NCI-H1048 (cell line): ENCODE measurements at regions not wholly inside any gene's neighbourhood (a gene's known extent, or its start where the extent isn't known, plus 50 kb on each side); places are given as distances from the start of the nearest gene placed in this dataset.
A peak's percentile ranks its signal among the peaks of the same experiment; 100 is the strongest.

Experiments used
- DNase-seq: peaks from one replicate; lab custom pipeline; 2025; lab: John Stamatoyannopoulos, UW

GRCh38 chr6:56378507-56378906 lies 131.1 kb upstream of the COL21A1 start:
- no peak for DNase-seq

GRCh38 chr6:56377295-56377694 lies 129.9 kb upstream of the COL21A1 start:
- no peak for DNase-seq

GRCh38 chr6:56375806-56376205 lies 128.4 kb upstream of the COL21A1 start:
- DNase-seq: no peak

- DNase-seq: no peak
Observed at GRCh38 chr6:56374841-56375369, 127.5 kb upstream of the COL21A1 start.

DNA sequence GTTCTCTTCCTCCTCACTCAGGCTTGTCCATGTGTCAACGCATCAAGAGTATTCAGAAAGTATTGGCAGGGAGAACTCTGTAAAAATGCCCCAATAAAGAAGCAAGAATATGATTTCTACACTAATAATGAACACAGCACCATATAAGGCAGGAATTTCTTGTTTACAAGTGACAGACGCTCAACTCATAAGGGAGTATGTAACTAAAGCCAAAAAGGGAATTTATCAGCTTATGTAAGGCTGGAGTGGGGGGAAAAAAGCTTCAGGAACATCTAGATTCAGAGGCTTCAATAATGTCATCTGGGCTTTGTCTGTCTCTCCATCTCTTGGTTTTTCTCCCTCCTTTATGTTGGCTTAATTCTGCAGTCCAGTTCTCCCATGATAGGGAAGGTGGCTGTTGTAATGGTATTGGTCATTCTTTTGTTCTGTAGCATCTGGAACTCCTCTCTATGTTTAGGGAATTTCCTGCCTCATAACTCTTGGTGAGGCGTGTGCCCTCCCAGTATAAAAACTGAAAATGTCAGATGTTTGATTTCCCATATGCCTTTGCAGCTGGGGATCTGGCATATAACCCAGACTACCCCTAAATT lies 125.1 kb upstream of the COL21A1 start:
- DNase-seq: no peak

DNA sequence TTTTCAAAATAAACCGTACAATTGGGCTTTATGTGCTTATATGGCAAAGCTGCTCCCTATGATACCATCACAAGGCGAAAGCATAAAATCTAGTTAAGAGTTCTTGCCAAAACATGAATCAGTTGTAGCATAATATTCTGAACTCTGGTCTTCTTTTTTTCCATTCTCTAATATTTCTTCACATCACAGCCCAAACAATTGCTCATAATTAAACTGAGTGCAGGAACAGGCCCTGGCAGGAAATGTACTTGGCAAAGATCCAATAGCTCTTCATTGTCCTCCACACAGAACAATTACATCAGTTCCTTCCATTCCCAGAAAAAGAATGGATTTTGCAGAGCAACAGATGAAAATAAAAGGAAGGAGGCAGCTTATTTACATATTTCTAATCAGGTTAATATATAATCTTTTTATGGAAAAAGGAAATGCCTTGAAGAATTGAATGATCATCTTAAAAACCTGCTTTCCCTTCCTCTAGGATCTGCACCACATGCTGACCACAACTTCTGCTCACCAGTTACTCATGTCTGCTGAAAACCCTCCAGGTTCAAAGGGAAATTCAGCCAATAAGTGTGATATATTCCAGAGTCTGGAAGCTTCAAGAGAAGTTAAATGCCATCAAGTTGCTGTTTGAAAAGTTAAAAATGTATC lies 123.3 kb upstream of the COL21A1 start:
- peak; percentile 32 for DNase-seq

- peak; percentile 36 for DNase-seq
Observed at GRCh38 chr6:56370127-56370540, 122.8 kb upstream of the COL21A1 start.

DNA sequence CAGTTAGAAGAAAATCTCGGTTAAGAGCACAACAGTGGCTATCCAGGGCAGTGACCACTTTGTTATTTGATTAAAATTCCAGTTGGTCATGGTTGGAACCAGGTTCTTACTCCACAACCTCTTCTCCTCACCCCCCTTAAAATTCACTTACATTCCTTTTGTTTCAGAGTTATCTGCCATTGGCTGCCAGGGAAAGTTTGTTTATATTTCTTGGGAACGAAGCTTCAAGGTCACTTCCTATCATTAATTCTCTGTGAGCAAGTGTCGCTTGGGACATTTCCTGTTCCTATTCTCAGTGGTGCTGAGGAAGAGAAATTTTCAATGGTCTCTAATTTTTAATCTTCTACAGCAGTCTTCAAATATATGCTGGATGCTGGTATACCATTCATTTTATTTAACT lies 121.1 kb upstream of the COL21A1 start:
- no peak for DNase-seq

DNA sequence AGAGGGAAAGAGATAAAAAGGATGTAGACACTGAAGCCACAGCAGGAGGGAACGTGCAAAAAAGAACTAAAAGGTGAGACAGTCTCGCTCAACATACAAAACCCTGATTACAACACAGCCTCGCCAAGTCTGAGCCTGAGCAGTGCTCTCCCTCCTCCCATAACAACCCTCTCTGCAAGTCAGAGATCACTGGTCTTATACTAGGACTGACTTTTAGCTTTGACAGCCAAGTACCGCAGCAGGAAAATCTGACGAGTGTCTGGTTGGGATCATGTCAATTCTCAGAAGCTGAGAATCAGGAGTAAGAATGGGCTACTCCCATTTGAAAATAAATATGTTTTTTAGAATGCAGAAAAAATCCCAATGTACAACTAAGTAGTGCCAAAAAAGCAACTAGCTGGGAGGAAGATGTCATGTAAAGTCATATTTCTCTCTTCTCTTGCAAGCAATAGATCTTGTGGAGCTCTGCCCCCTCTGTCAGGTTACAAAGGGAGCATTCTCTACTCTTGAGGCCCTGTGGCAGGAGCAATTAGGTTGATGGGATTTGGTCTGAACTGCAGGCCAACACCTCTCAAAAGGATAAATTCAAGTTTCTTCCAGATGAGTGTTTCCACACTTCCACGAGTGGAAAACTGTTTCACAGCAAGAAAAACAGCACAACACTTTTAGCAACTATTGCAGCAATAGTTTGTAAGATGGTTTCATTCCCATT lies 118.9 kb upstream of the COL21A1 start:
- no peak for DNase-seq

DNA sequence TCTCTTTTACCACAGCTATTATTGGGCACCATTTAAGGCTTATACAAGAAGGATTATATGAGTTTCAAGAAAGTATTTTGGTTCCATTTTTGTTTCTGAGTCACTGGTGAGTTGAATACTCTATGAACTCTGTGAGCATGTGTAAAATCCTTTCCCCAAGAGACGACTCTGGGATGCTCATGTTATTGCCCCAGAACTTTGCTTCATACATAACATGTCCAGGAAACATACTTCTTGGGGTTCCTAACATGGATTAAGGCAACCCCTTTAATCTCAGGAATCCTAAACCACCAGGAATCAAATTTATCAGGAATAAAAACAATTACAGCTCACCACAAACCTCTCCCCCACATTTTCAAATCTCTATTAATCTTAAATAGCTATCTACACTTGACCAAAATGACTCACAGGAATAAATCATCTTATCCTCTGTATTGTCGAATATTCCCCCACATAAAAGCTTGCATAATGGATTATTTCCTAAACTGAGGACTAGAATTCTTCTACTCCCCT lies 117.5 kb upstream of the COL21A1 start:
- DNase-seq: no peak

GRCh38 chr6:56364431-56364826 lies 117.0 kb upstream of the COL21A1 start:
- DNase-seq: no peak

DNA sequence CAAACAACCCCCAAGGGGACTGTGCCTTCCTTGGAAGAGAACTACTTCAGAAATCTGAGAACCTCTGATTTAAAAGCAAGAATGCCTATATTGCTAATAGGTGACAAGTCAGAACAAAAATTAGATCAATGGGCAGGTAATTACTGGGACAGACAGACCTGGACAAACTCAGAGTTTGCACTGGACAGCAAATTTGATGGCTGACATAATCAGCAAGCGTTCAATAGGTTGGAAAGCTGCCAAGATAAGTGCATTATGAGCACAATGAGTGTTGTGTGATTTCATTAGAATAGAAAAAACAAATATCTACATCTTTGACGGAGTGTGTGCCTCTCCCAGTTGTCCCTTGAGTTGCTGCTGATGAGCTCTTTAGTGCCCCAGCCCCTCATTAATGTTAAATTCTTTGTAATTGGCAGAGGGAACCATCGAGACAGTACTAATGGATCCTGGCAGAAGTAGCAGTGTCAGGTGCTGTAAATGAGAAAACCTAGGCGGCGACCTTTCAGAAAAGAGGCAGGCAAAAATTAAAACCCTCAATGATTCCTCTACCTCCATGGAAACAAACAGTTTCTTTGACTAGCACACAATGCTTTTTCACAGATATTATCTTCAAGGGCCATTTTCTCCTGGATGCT lies 116.5 kb upstream of the COL21A1 start:
- no peak for DNase-seq

GRCh38 chr6:56361812-56362211 lies 114.4 kb upstream of the COL21A1 start:
- DNase-seq: no peak

- no peak for DNase-seq
Observed at GRCh38 chr6:56359201-56359899, 112.0 kb upstream of the COL21A1 start.

- DNase-seq: no peak
Observed at GRCh38 chr6:56357616-56358373, 110.4 kb upstream of the COL21A1 start.

DNA sequence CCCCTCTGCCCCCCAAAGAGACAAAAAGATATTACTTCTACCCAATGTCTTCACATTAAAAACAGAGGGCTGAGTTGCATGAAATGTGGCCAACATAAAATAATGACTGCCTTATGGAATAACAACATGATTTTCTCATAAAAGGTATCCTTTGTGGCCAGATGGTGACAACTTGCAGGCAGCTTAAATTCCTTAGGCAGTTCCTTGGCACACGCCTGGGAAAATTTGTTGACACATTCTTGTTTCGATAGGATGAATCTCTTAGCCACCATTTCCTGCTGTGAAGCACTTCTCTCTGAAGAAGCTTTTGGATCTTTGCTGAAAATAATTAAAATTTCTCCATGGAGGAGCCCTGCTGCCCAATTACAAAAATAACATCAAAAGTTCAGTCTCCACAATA lies 109.0 kb upstream of the COL21A1 start:
- no peak for DNase-seq

GRCh38 chr6:56353860-56354259 lies 106.5 kb upstream of the COL21A1 start:
- DNase-seq: no peak

GRCh38 chr6:56350628-56351260 lies 103.4 kb upstream of the COL21A1 start:
- DNase-seq: no peak

DNA sequence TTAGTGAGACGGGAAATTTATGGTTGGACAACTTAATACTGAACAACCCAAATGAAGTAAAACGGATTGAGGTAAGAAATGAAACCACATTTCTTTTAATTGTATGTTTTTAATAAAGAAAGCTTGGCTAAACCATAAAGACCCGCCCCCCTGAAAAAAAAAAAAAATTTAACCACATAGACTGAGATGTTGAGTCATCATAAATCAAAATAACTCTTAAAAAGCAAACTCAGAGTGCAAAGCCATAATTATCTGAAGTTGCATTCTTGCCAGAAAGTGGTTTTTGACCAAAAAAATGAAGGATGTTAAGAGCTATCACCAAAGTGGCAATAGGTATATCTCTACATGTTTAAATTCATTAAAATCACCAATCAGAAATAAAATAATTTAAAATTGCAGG lies 101.8 kb upstream of the COL21A1 start:
- no peak for DNase-seq

DNA sequence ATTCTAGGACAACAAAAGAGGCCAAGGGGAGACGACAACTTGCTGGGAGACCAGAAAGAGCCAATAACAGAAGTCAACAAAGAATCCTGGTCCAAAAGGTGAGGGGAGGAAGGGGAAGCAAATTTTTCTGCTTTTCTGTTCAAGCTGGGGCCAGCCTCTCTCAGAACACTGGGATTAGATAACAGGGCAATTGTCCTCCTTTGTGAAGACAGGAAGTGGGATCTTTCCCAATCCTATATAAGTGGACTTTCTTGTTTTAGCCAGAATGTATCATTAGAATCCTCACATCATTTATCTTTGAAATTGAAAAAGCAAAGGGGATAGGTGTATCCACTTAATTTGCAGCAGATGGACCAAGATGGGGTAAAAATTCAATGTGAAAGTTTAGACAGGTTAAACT lies 101.2 kb upstream of the COL21A1 start:
- no peak for DNase-seq

- DNase-seq: no peak
Observed at GRCh38 chr6:56347526-56347925, 100.1 kb upstream of the COL21A1 start.
